SK-N-SH (cell line): ENCODE measurements at regions not wholly inside any gene's neighbourhood (a gene's known extent, or its start where the extent isn't known, plus 50 kb on each side); places are given as distances from the start of the nearest gene placed in this dataset.

ENCODE experiments used
- CTCF ChIA-PET: fragments of 300-600, 350-600 bp; formaldehyde crosslinking; extraction: SDS; loops from one replicate; lab custom pipeline; 2021; lab: Yijun Ruan, JAX
- POLR2A ChIA-PET: fragments of 350-600 bp; sonication (Branson Sonifier 250); formaldehyde crosslinking; extraction: SDS; loops from one replicate; lab custom pipeline; 2020; ENCODE audit warnings: antibody characterized with exemption, inconsistent platforms; lab: Yijun Ruan, JAX
- DNase-seq: peaks from one replicate; pipeline ENCODE4 v3.0.0; 2012
- H2AFZ ChIP-seq: fragments of 200-600 bp; sonication (generic); 2 replicates; pipeline ENCODE4 v1.8.1; 2016; ENCODE audit warnings: antibody characterized with exemption, mild to moderate bottlenecking, low read depth
- H3F3A ChIP-seq: fragments of 200-600 bp; sonication (generic); replicated peaks from 2 replicates; pipeline ENCODE3; 2016; ENCODE audit warnings: antibody characterized with exemption, mild to moderate bottlenecking; ENCODE audit not compliant: insufficient read depth
- H3K27ac ChIP-seq, 2 experiments: fragments of 200-500 bp in 1 of 2; fragments of 200-600 bp in 1 of 2; sonication (Bioruptor generic) in 1 of 2; sonication (generic), shearing (Covaris generic) in 1 of 2; 2 replicates each; pipeline versions ENCODE4 v1.5.1 to v1.6.1; 2014 to 2016; ENCODE audit warnings: low read depth in 2 of 2, inconsistent platforms in 1 of 2, low read length in 1 of 2, mild to moderate bottlenecking in 1 of 2, mixed read lengths in 1 of 2
- H3K27me3 ChIP-seq: fragments of 200-600 bp; sonication (generic), shearing (Covaris generic); 2 replicates; pipeline ENCODE4 v1.6.1; 2016; ENCODE audit warnings: mixed run types; ENCODE audit not compliant: insufficient read depth
- H3K36me3 ChIP-seq, 2 experiments: fragments of 200-500 bp in 1 of 2; fragments of 200-600 bp in 1 of 2; sonication (Bioruptor generic) in 1 of 2; sonication (generic) in 1 of 2; replicated peaks in 1 of 2; 2 replicates each; pipeline versions ENCODE3 to v1.5.1; 2014 to 2016; ENCODE audit warnings: low read length in 1 of 2, mild to moderate bottlenecking in 1 of 2; ENCODE audit not compliant: insufficient read depth in 2 of 2, control insufficient read depth in 1 of 2
- H3K4me1 ChIP-seq, 2 experiments: fragments of 200-500 bp in 1 of 2; fragments of 200-600 bp in 1 of 2; sonication (Bioruptor generic) in 1 of 2; sonication (generic), shearing (Covaris generic) in 1 of 2; 2 replicates each; pipeline versions ENCODE4 v1.5.1 to v1.6.1; 2014 to 2016; ENCODE audit warnings: low read depth in 1 of 2, low read length in 1 of 2, mixed run types in 1 of 2; ENCODE audit not compliant: insufficient read depth in 2 of 2, control insufficient read depth in 1 of 2
- H3K4me2 ChIP-seq: fragments of 200-600 bp; sonication (generic), shearing (Covaris generic); 2 replicates; pipeline ENCODE4 v1.6.1; 2017; ENCODE audit warnings: mixed run types
- H3K4me3 ChIP-seq, 2 experiments: fragments of 200-500 bp in 1 of 2; fragments of 200-600 bp in 1 of 2; sonication (Bioruptor generic) in 1 of 2; sonication (generic), shearing (Covaris generic) in 1 of 2; 2 replicates each; pipeline versions ENCODE4 v1.5.1 to v1.8.1; 2014 to 2016; ENCODE audit warnings: low read depth in 2 of 2, inconsistent platforms in 1 of 2, low read length in 1 of 2, mild to moderate bottlenecking in 1 of 2, mixed read lengths in 1 of 2, moderate library complexity in 1 of 2
- H3K79me2 ChIP-seq: fragments of 200-600 bp; sonication (generic); 2 replicates; pipeline ENCODE4 v1.8.1; 2017; ENCODE audit warnings: mild to moderate bottlenecking; ENCODE audit not compliant: insufficient read depth
- H3K9ac ChIP-seq: fragments of 200-600 bp; sonication (generic); 2 replicates; pipeline ENCODE4 v1.6.1; 2017; ENCODE audit warnings: mixed run types
- H3K9me2 ChIP-seq: fragments of 200-600 bp; sonication (generic); 2 replicates; pipeline ENCODE4 v1.6.1; 2017; ENCODE audit warnings: mixed run types
- H3K9me3 ChIP-seq: fragments of 200-600 bp; sonication (generic); 2 replicates; pipeline ENCODE4 v1.6.1; 2017; ENCODE audit warnings: mixed run types, mild to moderate bottlenecking, moderate library complexity
- H4K20me1 ChIP-seq: fragments of 200-600 bp; sonication (generic); 2 replicates; pipeline ENCODE4 v1.6.1; 2017; ENCODE audit warnings: mild to moderate bottlenecking, mixed run types; ENCODE audit not compliant: insufficient read depth
- CHD2 ChIP-seq: fragments of 150-350 bp; IDR thresholded peaks from 2 replicates; pipeline ENCODE4 v1.6.1; 2018; ENCODE audit warnings: low read length; ENCODE audit not compliant: partially characterized antibody
- ELF1 ChIP-seq: IDR thresholded peaks from 2 replicates; pipeline ENCODE4 v1.4.0; 2012
- FOSL2 ChIP-seq: IDR thresholded peaks from 2 replicates; pipeline ENCODE4 v1.4.0; 2012; ENCODE audit warnings: low read depth, mild to moderate bottlenecking, moderate library complexity, borderline replicate concordance
- FOXJ3 ChIP-seq: sonication (generic); formaldehyde crosslinking; IDR thresholded peaks from 2 replicates; pipeline ENCODE4 v1.5.1; 2020; ENCODE audit warnings: mild to moderate bottlenecking, missing genetic modification reagents
- GABPA ChIP-seq: IDR thresholded peaks from 2 replicates; pipeline ENCODE4 v1.4.0; 2012; ENCODE audit warnings: low read depth, mild to moderate bottlenecking
- GATA2 ChIP-seq: sonication (generic); formaldehyde crosslinking; IDR thresholded peaks from 2 replicates; pipeline ENCODE4 v1.5.0; 2020; ENCODE audit warnings: mild to moderate bottlenecking, missing genetic modification reagents
- MAX ChIP-seq: IDR thresholded peaks from 2 replicates; pipeline ENCODE4 v1.4.0; 2012; ENCODE audit warnings: low read depth
- MXI1 ChIP-seq: IDR thresholded peaks from 2 replicates; pipeline ENCODE4 v1.6.1; 2012; ENCODE audit warnings: mild to moderate bottlenecking, low read depth, low read length, improper control_type of control experiment
- NFIC ChIP-seq: IDR thresholded peaks from 2 replicates; pipeline ENCODE4 v1.4.0; 2012; ENCODE audit warnings: borderline replicate concordance
- PBX3 ChIP-seq: IDR thresholded peaks from 2 replicates; pipeline ENCODE4; 2012
- POLR2AphosphoS5 ChIP-seq: IDR thresholded peaks from 2 replicates; pipeline ENCODE4 v1.6.1; 2012; ENCODE audit warnings: low read depth, low read length
- RAD21 ChIP-seq: IDR thresholded peaks from 2 replicates; pipeline ENCODE4 v1.6.1; 2012; ENCODE audit warnings: mild to moderate bottlenecking, low read length
- RCOR1 ChIP-seq: fragments of 150-350 bp; IDR thresholded peaks from 2 replicates; pipeline ENCODE4 v1.6.1; 2017; ENCODE audit warnings: antibody characterized with exemption, low read length
- SIN3A ChIP-seq: IDR thresholded peaks from 2 replicates; pipeline ENCODE4 v1.6.1; 2012; ENCODE audit warnings: low read depth, mild to moderate bottlenecking, low read length, moderate library complexity, borderline replicate concordance
- USF1 ChIP-seq: IDR thresholded peaks from 2 replicates; pipeline ENCODE4 v1.4.0; 2012; ENCODE audit warnings: low read depth, borderline replicate concordance
- ZBTB33 ChIP-seq: IDR thresholded peaks from 2 replicates; pipeline ENCODE4 v1.4.0; 2012; ENCODE audit warnings: low read depth, borderline replicate concordance
- WGBS: methylation state at CpG from one replicate; pipeline ENCODE4 v1.1.6; 2017; ENCODE audit warnings: low lambda C conversion rate; 5-methylcytosine and 5-hydroxymethylcytosine counted together

DNA sequence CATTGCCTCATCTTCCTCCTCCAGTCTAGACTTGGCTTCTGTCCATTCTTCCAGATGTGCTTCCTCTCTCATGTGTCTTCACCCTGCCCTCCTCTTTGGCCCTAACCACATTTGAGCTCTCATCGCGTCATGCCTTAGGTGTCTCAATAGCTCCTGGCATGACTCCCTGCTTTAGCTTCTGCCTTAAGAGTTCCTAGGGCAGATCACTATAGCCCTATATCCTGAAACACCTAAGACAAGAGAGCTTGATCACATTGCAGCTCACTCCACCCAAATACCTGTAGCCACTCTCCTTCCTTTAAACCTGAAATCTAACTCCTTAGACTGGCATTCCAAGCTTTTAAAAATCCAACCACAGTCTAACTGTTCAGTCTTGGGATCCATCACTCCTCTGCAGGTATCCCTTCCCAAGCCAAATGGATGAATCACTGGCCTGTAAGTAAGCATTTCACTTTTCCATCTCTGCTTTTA lies 69.0 kb upstream of the STXBP5 start:
- ChIA-PET CTCF (interaction anchor here (1.5 kb wide), 1 partner anchor 23 kb away, joined by 3 read pairs; no protein-coding TSS in a partner anchor), POLR2A (no interaction called here)
- TF ChIP-seq MXI1 (no peak), ELF1 (no peak), RCOR1 (no peak), FOXJ3 (CRISPR knock-in tag) (no peak)
- H3K27ac ChIP-seq: no peak overlapping the region
- peaks cover 2% of the 10 kb centered on the region for H3F3A ChIP-seq
- DNase-seq: no peak
- H3K4me1 ChIP-seq: no peaks in the 10 kb centered on the region; a peak in 1 of 4 replicates
- no peaks in the 10 kb centered on the region for H3K79me2 ChIP-seq
- no peaks in the 10 kb centered on the region for H3K27me3 ChIP-seq
- no peaks in the 10 kb centered on the region for H4K20me1 ChIP-seq
- H2AFZ ChIP-seq: no peak overlapping the region
- no peaks in the 10 kb centered on the region for H3K9me3 ChIP-seq
- H3K36me3 ChIP-seq: no peaks in the 10 kb centered on the region
- H3K4me2 ChIP-seq: no peak overlapping the region
- H3K9me2 ChIP-seq: no peaks in the 10 kb centered on the region
- WGBS: 86% methylated on average over 2 of the region's 2 CpGs
- H3K4me3 ChIP-seq: no peak overlapping the region
- no peak overlapping the region for H3K9ac ChIP-seq

DNA sequence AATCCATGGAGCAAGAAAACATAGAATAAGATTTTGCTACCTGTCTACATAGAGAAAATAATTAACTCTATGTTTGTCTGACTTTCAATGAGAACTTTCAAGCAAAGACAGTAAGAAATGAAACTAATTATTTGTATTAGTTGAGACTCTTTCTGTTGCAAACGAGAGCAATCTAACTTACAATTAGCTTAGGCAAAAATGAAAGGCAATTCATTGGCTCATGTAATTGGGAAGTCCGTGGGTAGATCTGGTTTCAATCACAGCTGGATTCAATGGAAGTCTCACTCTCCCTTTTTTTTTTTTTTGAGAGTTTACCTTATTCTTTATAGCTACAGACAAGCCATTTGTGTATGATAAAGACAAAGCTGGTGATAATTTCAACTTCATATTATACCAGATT lies 68.2 kb upstream of the STXBP5 start:
- ChIA-PET CTCF (interaction anchor here (0.6 to 0.7 kb wide), 2 partner anchors 80 to 130 kb away, joined by 3 read pairs; no protein-coding TSS in a partner anchor), POLR2A (no interaction called here)
- Histone ChIP-seq H3K9me2 (no peaks in the 10 kb centered on the region), H3K27me3 (no peaks in the 10 kb centered on the region), H3K27ac (no peak overlapping the region), H3F3A (peaks cover under 1% of the 10 kb centered on the region), H2AFZ (no peak overlapping the region), H3K9ac (no peak overlapping the region), H3K79me2 (no peaks in the 10 kb centered on the region), H3K4me3 (no peak overlapping the region), H3K4me1 (no peaks in the 10 kb centered on the region; a peak in 1 of 4 replicates), H3K36me3 (no peaks in the 10 kb centered on the region), H3K9me3 (no peaks in the 10 kb centered on the region), H4K20me1 (no peaks in the 10 kb centered on the region), H3K4me2 (no peak overlapping the region)
- TF ChIP-seq NFIC (no peak), POLR2AphosphoS5 (no peak), CHD2 (no peak), ELF1 (no peak), ZBTB33 (no peak), FOSL2 (no peak), USF1 (no peak), GATA2 (CRISPR knock-in tag) (no peak), GABPA (no peak), FOXJ3 (CRISPR knock-in tag) (no peak), MAX (no peak), SIN3A (no peak), RAD21 (no peak), PBX3 (no peak)
- 63% methylated on average over 2 of the region's 2 CpGs for WGBS
- DNase-seq: no peak
